Activated CD4-positive, alpha-beta T cell treated with anti-CD3 and anti-CD28 coated beads, Interleukin-2, amount 10 ng/mL, durations not matched to agents 7 days and 5 days (primary cell): ENCODE measurements at regions not wholly inside any gene's neighbourhood (a gene's known extent, or its start where the extent isn't known, plus 50 kb on each side); places are given as distances from the start of the nearest gene placed in this dataset.
"Not testable (repeated sequence)": the region's sequence is repeated elsewhere in the genome, so short reads cannot be mapped to it uniquely, and the experiment has no call there.

Source experiments
- CTCF ChIA-PET: fragments of 350-600 bp; sonication (Branson Sonifier 250); formaldehyde crosslinking; loops from one replicate; lab custom pipeline; 2021; ENCODE audit warnings: antibody characterized with exemption; lab: Charles Lee
- POLR2A ChIA-PET: fragments of 350-600 bp; sonication (Branson Sonifier 250); formaldehyde crosslinking; loops from one replicate; lab custom pipeline; 2021; ENCODE audit warnings: antibody characterized with exemption; lab: Charles Lee
- DNase-seq: peaks from one replicate; pipeline ENCODE4 v3.0.0-alpha.2; 2020
- H3K27ac Mint-ChIP-seq: one replicate; pipeline ENCODE4 v1.8.0; 2021; ENCODE audit warnings: mild to moderate bottlenecking, moderate library complexity, mixed read lengths
- H3K27me3 Mint-ChIP-seq: one replicate; pipeline ENCODE4 v1.8.0; 2021; ENCODE audit warnings: mixed read lengths
- H3K36me3 Mint-ChIP-seq: one replicate; pipeline ENCODE4 v1.8.0; 2021; ENCODE audit warnings: low read depth, mixed read lengths
- H3K4me1 Mint-ChIP-seq: one replicate; pipeline ENCODE4 v1.8.0; 2021; ENCODE audit warnings: mixed read lengths
- H3K4me3 Mint-ChIP-seq: one replicate; pipeline ENCODE4 v1.8.0; 2021; ENCODE audit warnings: mild to moderate bottlenecking, moderate library complexity, mixed read lengths
- H3K9me3 Mint-ChIP-seq: one replicate; pipeline ENCODE4 v1.8.0; 2021; ENCODE audit warnings: mixed read lengths

DNA sequence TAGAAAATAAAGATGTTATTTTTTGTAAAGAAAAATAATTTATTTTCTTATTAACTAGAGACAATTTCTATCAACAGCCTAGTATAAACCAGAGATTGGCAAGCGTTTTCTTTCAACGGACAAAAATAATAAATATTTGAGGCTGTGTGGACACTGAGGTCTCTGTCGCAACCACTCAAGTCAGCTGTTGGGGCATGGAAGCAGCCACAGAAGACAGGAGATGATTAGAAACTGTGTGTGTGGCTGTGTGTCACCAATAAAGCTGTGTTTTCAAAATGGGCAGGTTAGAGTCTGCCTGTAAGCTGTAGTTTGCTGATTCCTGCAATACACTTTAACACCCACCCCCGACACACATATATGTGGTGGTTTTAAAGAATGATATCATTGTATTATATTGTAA lies 200.6 kb upstream of the HMCN1 start:
- no peak overlapping the region for H3K27ac Mint-ChIP-seq
- CTCF ChIA-PET: interaction anchor here (1.4 kb wide), 1 partner anchor 15 kb away, joined by 3 read pairs; no protein-coding TSS in a partner anchor
- POLR2A ChIA-PET: no interaction called here
- H3K4me1 Mint-ChIP-seq: peaks cover 2% of the 10 kb centered on the region
- H3K27me3 Mint-ChIP-seq: no peaks in the 10 kb centered on the region
- H3K4me3 Mint-ChIP-seq: no peak overlapping the region
- peaks cover 4% of the 10 kb centered on the region for H3K9me3 Mint-ChIP-seq
- DNase-seq: no peak
- H3K36me3 Mint-ChIP-seq: peaks cover 4% of the 10 kb centered on the region

DNA sequence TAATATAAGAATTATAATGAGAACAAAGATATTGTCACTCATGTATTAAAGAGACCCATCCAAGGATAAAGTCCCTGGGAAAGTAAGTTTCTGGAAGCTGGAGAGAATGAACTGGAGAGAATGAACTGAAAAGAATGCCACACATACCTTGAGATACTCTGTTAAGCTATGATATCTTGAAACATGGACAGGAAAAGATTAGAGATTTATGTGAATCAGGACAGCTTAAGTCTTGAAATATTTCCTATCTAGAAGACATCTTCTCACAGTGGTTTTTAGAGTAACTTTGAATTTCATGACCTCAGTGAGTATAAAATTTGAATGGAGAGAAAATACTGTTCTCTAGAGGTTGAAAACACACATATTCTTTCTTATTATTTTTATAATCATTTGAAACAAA lies 201.3 kb upstream of the HMCN1 start:
- no peak overlapping the region for H3K27ac Mint-ChIP-seq
- peaks cover 2% of the 10 kb centered on the region for H3K9me3 Mint-ChIP-seq
- POLR2A ChIA-PET: no interaction called here
- H3K27me3 Mint-ChIP-seq: no peaks in the 10 kb centered on the region
- H3K36me3 Mint-ChIP-seq: peaks cover 4% of the 10 kb centered on the region
- H3K4me3 Mint-ChIP-seq: no peak overlapping the region
- CTCF ChIA-PET: interaction anchor here (0.5 to 1.4 kb wide), 2 partner anchors 16 to 157 kb away, joined by 3 read pairs; no protein-coding TSS in a partner anchor
- DNase-seq: no peak
- H3K4me1 Mint-ChIP-seq: peaks cover 2% of the 10 kb centered on the region

DNA sequence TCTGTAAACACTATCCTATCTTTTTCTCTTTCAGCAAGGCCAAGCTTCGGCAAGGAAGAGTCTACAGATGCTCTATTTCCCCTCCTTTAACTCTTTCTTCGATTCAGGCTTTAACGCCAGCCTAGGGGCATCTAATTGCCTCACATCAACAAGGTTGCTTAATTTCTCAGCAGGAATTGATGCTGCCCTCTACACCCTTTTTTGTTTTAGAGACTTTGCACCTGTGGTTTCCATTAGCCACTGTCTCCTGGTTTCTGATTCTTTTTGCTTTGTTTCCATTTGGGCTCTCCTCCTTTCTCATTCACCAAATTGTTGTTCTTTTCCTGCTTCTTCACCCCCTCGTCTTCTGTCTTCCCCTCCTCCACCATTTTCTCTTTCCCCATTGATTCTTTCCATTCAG lies 202.4 kb upstream of the HMCN1 start:
- no peaks in the 10 kb centered on the region for H3K27me3 Mint-ChIP-seq
- H3K36me3 Mint-ChIP-seq: peaks cover 2% of the 10 kb centered on the region
- no peak overlapping the region for H3K4me3 Mint-ChIP-seq
- DNase-seq: no peak
- no peak overlapping the region for H3K27ac Mint-ChIP-seq
- CTCF ChIA-PET: interaction anchor here (1.1 kb wide), 2 partner anchors 10 to 14 kb away, joined by 3 read pairs; no protein-coding TSS in a partner anchor
- POLR2A ChIA-PET: no interaction called here
- H3K9me3 Mint-ChIP-seq: peaks cover 2% of the 10 kb centered on the region
- peaks cover 2% of the 10 kb centered on the region for H3K4me1 Mint-ChIP-seq

DNA sequence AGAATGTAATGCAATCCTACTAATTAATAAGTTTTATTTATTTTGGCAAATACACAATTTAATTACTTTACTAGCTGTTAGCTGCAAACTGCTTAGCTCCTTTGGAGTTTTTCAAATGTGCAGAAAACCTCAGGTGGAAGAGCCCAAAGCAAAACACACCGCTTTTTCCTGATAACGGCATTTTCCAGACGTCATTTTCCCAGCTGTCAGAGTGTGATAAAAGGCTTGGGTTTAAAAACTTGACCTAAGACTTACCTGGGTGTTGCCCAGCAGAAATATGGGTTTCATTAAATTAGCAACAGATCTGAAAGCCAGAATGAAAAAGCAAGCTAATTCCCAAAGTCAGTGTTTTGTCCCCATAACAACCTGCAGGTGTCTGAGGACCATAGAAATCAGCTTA lies 204.0 kb upstream of the HMCN1 start:
- ChIA-PET CTCF (interaction anchor here (1.0 to 1.9 kb wide), 2 partner anchors 12 to 30 kb away, joined by 3 to 5 read pairs; no protein-coding TSS in a partner anchor), POLR2A (no interaction called here)
- Mint-ChIP-seq H3K4me1 (no peaks in the 10 kb centered on the region), H3K9me3 (peaks cover 5% of the 10 kb centered on the region), H3K36me3 (peaks cover 2% of the 10 kb centered on the region), H3K27me3 (no peaks in the 10 kb centered on the region), H3K27ac (no peak overlapping the region), H3K4me3 (no peak overlapping the region)
- no peak for DNase-seq

DNA sequence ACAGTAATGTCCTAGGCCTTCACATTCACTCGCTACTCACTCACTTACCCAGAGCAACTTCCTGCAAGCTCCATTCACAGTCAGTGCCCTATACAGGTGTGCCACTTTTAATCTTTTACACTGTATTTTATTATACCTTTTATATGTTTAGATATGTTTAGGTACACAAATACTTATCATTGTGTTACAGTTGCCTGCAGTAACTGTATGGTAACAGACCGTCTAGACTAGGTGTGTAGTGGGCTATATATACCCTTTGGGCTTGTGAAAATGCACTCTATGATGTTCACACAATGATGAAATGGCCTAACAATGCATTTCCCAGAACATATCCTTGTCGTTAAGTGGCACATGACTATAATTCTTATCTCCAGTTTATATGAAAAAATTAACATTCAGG lies 204.5 kb upstream of the HMCN1 start:
- H3K27ac Mint-ChIP-seq: no peak overlapping the region
- ChIA-PET POLR2A (no interaction called here), CTCF (interaction anchor here (1.9 kb wide), 1 partner anchor 13 kb away, joined by 5 read pairs; no protein-coding TSS in a partner anchor)
- DNase-seq: no peak
- H3K9me3 Mint-ChIP-seq: peaks cover 6% of the 10 kb centered on the region
- peaks cover 2% of the 10 kb centered on the region for H3K36me3 Mint-ChIP-seq
- no peaks in the 10 kb centered on the region for H3K27me3 Mint-ChIP-seq
- no peaks in the 10 kb centered on the region for H3K4me1 Mint-ChIP-seq
- H3K4me3 Mint-ChIP-seq: no peak overlapping the region

DNA sequence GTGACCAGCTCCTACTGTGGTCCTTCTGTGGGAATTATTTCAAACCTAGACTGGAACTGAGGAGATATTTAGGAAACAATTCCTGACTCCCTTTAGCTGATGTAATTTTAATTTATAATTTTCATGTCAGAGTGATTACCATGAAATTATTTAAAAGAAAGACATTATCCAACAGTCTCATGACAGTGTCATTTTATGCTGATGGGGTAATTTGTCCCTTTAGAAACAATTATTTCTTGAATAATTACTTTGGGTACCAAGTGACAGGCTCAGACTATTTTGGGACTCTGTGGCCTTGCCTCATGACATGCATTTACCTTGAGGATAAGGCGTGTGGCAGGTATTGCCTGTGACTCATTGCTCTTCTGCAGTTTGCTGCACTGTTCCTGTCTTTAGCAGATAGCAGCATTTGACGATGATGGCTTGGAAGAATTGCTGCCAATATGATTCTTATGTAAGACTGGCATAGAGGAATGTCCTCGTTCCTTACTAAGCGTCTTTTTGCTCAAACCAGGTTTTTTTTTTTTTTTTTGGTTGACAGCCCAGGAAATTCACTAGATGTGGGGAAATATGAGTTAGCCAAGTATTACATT lies 206.0 kb upstream of the HMCN1 start:
- H3K27ac Mint-ChIP-seq: no peak overlapping the region
- H3K4me1 Mint-ChIP-seq: no peaks in the 10 kb centered on the region
- H3K4me3 Mint-ChIP-seq: no peak overlapping the region
- CTCF ChIA-PET: interaction anchor here (0.7 to 1.5 kb wide), 2 partner anchors 18 to 65 kb away, joined by 3 to 4 read pairs; no protein-coding TSS in a partner anchor
- peaks cover 7% of the 10 kb centered on the region for H3K9me3 Mint-ChIP-seq
- no peak for DNase-seq
- H3K36me3 Mint-ChIP-seq: peaks cover 4% of the 10 kb centered on the region
- POLR2A ChIA-PET: no interaction called here
- no peaks in the 10 kb centered on the region for H3K27me3 Mint-ChIP-seq

DNA sequence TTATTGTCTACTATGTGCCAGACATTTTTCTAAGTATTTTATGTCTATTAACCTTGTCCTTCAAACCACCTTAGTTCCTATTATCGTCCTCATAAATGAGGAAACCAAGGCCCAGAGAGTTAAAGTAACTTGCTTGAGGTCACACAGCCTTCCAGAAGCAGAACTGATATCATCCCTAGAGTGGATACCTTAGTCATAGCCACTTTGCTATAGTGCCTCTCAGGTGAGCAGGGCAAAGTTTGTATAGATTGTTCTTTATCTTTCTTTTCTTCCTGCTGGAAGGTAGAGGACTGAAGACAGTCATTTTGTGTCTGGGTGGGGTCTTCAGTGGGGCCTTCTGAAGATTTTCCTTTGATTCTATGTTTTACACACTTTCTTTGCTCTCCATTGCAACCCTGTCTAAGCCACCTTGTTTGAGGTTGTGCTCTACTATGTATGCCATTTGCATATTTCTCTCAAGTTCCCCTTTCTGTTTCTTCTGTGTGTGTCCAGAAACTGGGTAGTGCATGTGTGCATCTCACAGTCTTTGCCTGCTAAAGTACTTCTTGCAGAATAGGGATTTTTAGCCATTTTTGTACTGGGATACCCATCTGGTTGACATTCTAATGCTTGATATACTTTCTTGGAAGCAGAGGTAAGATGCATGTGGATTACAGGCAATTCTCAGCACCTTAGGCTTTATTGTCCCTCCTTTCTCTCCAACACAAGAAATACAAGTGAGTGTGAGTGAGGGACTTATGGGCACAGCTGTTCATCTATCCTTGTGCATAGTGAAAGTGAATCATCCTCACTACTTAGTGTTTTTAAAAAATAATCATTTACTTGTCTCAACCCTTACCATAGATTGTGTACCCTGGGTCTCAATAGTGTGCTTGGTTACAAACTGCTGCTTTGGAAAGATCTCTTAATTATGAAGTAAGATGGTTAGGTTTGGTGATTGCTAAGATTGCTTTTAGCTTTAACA lies 207.6 kb upstream of the HMCN1 start:
- H3K27me3 Mint-ChIP-seq: no peaks in the 10 kb centered on the region
- DNase-seq: no peak
- ChIA-PET POLR2A (no interaction called here), CTCF (interaction anchor here (1.5 kb wide), 1 partner anchor 20 kb away, joined by 4 read pairs; no protein-coding TSS in a partner anchor)
- H3K4me3 Mint-ChIP-seq: no peak overlapping the region
- H3K9me3 Mint-ChIP-seq: peaks cover 9% of the 10 kb centered on the region
- H3K27ac Mint-ChIP-seq: no peak overlapping the region
- peaks cover 4% of the 10 kb centered on the region for H3K36me3 Mint-ChIP-seq
- no peaks in the 10 kb centered on the region for H3K4me1 Mint-ChIP-seq

DNA sequence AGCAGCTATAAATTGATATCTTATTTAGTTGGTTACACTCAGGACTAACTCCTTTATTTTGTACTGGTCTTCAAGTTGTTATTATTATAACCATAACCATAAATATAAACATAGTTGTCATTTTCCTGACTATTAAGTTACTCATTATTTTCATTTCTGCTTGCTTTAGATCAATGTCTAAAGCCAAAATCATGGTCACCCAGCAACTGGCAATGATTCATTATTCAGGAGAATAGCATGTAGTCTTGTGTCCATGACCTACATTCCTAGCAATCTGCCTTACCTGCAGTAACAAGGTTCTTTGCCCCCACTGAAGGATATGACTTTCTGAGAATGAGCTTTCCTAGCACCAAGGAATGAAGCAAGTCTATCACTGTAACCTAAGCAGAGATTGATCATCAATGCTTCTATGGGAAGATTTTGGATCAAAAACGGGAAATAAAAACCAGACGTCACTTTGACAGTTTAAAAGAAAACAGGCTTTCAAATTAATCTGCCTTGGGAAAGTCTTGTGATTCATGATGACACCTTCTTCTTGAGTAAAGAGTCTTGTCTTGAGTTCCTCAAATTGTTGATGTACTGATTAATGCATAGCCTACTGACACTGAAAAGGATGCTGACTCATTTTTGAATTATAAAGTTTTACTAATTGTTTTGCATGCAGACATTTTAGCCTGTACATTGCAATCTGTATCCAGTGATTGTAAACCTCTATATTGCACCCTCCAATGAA lies 203.3 kb upstream of the IVNS1ABP start:
- Mint-ChIP-seq H3K9me3 (peaks cover 38% of the 10 kb centered on the region), H3K27ac (no peak overlapping the region), H3K4me3 (no peak overlapping the region)

DNA sequence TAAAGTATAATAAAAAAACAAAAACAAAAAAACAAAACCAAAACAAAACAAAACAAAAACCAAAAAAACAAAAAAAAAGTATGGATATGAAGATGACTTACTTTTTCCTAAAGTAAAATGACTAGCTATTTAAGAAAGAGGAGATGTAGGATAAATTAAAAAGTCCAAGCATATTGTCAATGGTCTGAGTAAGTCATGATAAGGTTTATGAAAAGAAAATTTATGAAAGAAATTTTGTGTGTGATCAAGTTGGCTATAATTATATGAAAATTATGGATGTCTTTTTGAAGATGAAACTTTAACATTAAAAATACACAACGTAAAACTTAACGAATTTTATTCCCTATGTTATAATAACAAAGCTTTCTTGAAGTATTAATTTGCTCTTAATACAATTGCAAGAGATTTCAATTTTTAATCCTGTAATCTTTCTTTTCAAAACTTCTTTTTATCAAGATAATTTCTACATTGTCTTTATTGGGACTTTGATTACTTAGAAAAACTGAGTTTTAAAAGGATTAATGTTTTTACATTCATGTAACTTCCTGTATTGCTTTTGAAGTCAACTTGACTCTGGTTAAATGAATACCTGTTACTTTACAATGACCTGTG lies 200.9 kb upstream of the IVNS1ABP start:
- H3K27ac Mint-ChIP-seq: no peak overlapping the region
- POLR2A ChIA-PET: no interaction called here
- H3K36me3 Mint-ChIP-seq: peaks cover 14% of the 10 kb centered on the region
- no peak for DNase-seq
- peaks cover 36% of the 10 kb centered on the region for H3K9me3 Mint-ChIP-seq
- no peak overlapping the region for H3K4me3 Mint-ChIP-seq
- no peaks in the 10 kb centered on the region for H3K4me1 Mint-ChIP-seq
- CTCF ChIA-PET: interaction anchor here (0.6 kb wide), 1 partner anchor 190 kb away, joined by 3 read pairs; no protein-coding TSS in a partner anchor
- peaks cover 2% of the 10 kb centered on the region for H3K27me3 Mint-ChIP-seq

More for the DNA sequence above, 203.3 kb upstream of the IVNS1ABP start:
- Mint-ChIP-seq H3K36me3 (peaks cover 16% of the 10 kb centered on the region), H3K27me3 (peaks cover 2% of the 10 kb centered on the region), H3K4me1 (no peaks in the 10 kb centered on the region)
- CTCF ChIA-PET: interaction anchor here (0.9 kb wide), 1 partner anchor 24 kb away, joined by 3 read pairs; no protein-coding TSS in a partner anchor
- no peak for DNase-seq
- POLR2A ChIA-PET: no interaction called here

DNA sequence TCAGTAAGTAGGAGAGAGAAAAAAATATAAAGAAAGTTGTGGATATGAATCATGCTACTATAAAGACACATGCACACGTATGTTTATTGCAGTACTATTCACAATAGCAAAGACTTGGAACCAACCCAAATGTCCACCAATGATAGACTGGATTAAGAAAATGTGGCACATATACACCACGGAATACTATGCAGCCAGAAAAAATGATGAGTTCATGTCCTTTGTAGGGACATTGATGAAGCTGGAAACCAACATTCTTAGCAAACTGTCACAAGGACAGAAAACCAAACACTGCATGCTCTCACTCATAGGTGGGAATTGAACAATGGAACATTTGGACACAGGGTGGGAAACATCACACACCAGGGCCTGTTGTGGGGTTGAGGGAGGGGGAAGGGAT lies 200.3 kb upstream of the IVNS1ABP start:
- H3K4me3 Mint-ChIP-seq, POLR2A ChIA-PET, H3K27me3 Mint-ChIP-seq, CTCF ChIA-PET, H3K4me1 Mint-ChIP-seq, H3K27ac Mint-ChIP-seq, DNase-seq: not testable (repeated sequence)
- Mint-ChIP-seq H3K9me3 (peaks cover 34% of the 10 kb centered on the region), H3K36me3 (peaks cover 12% of the 10 kb centered on the region)

DNA sequence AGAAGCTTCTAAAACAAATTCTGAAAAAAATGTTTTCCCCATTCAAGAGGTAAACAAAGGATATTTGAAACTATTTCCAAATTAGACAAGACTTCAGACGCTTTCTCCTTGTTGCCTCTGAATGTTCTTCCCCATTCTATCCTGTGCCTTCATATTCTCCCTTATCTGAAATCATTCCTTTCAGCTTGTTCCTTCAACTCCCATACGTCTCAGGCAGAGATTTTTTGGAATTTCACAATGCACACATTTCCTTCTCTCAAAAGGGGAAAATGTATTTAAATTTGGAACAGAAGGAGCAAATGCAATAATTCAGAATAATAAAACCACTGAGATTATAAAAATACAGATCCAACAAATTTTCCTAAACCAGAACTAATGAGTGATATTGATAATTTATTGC lies 198.7 kb upstream of the IVNS1ABP start:
- Mint-ChIP-seq H3K27me3 (peaks cover 2% of the 10 kb centered on the region), H3K4me1 (no peaks in the 10 kb centered on the region), H3K36me3 (peaks cover 12% of the 10 kb centered on the region), H3K4me3 (no peak overlapping the region), H3K27ac (no peak overlapping the region), H3K9me3 (peaks cover 31% of the 10 kb centered on the region)
- ChIA-PET POLR2A (no interaction called here), CTCF (interaction anchor here (0.6 kb wide), 1 partner anchor 220 kb away, joined by 4 read pairs; no protein-coding TSS in a partner anchor)
- no peak for DNase-seq

DNA sequence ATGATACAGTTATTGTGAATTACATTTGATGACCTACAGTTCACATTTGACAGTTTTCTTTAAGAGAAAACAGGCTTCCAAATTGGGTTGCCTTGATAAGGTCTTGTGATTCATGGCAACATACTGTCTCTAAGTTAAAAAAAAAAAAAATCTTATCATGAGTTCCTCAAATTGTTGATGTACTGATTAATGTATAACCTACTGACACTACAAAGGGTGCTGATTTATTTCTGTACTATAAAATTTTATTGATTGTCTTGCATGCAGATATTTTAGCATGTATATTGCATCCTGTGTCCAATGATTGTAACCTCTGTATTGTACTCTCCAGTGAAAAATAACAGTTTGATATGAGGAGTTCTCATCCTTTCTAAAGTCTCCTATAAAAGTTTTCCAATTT lies 197.3 kb upstream of the IVNS1ABP start:
- Mint-ChIP-seq H3K27me3 (peaks cover 2% of the 10 kb centered on the region), H3K4me1 (no peaks in the 10 kb centered on the region), H3K4me3 (no peak overlapping the region), H3K36me3 (peaks cover 12% of the 10 kb centered on the region), H3K27ac (no peak overlapping the region), H3K9me3 (peaks cover 20% of the 10 kb centered on the region)
- ChIA-PET POLR2A (no interaction called here), CTCF (interaction anchor here (0.6 to 1.6 kb wide), 3 partner anchors 10 to 327 kb away, joined by 3 to 5 read pairs (median 4); no protein-coding TSS in a partner anchor)
- no peak for DNase-seq
